ENCODE measurements at regions not wholly inside any gene's neighbourhood (a gene's known extent, or its start where the extent isn't known, plus 50 kb on each side); places are given as distances from the start of the nearest gene placed in this dataset.

- H3K36me3 ChIP-seq, result no peaks in the 10 kb centered on the region
- H3K4me1 ChIP-seq, result no peaks in the 10 kb centered on the region
- no peak for TF ChIP-seq POLR2A (IDR thresholded peaks at IDR 0.05)
- TF ChIP-seq EP300 (IDR thresholded peaks at IDR 0.05), result no peak
- TF ChIP-seq, protein P1, sequence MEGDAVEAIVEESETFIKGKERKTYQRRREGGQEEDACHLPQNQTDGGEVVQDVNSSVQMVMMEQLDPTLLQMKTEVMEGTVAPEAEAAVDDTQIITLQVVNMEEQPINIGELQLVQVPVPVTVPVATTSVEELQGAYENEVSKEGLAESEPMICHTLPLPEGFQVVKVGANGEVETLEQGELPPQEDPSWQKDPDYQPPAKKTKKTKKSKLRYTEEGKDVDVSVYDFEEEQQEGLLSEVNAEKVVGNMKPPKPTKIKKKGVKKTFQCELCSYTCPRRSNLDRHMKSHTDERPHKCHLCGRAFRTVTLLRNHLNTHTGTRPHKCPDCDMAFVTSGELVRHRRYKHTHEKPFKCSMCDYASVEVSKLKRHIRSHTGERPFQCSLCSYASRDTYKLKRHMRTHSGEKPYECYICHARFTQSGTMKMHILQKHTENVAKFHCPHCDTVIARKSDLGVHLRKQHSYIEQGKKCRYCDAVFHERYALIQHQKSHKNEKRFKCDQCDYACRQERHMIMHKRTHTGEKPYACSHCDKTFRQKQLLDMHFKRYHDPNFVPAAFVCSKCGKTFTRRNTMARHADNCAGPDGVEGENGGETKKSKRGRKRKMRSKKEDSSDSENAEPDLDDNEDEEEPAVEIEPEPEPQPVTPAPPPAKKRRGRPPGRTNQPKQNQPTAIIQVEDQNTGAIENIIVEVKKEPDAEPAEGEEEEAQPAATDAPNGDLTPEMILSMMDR (IDR thresholded peaks at IDR 0.05), result no peak
- DNase-seq, result no peak
- H3K4me3 ChIP-seq, result no peak overlapping the region
- no peaks in the 10 kb centered on the region for H3K9me3 ChIP-seq
- intact Hi-C loops (cut with DNase I; ENCODE audit: low total_unique reads), result no loop called here
- H3K27me3 ChIP-seq, result no peaks in the 10 kb centered on the region
- H3K27ac ChIP-seq, result no peak overlapping the region
- 59 to 74% (median 66%) methylated on average over 5 of the region's 5 CpGs for WGBS, 5 donors
Observed at GRCh38 chrX:129006491-129006890, 516.8 kb downstream of the SMARCA1 start.

DNA sequence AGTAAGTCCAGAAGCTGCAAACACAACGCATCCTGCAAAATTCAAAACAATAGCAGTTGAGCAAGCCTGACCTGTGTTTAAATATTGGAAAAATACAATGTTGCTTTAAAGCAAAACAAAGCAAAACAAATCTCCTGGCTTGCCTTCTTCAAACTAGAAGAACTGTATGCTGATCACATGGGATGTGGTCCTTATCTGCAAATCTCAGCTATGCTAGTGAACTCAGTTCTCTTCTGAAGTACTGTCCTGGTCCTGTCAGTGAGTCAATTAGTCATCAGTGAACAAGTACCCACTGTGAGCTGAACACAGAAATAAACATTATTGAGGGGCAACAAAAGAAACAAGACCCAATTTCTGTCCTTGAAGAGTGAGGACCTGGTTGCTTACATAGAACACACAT is 522.5 kb downstream of the SMARCA1 start:
- intact Hi-C loops (cut with DNase I; ENCODE audit: low total_unique reads), result no loop called here

GRCh38 chrX:129000018-129000417 is 523.3 kb downstream of the SMARCA1 start:
- no peak for TF ChIP-seq POLR2AphosphoS5 (IDR thresholded peaks at IDR 0.05)
- TF ChIP-seq, protein P1 (IDR thresholded peaks at IDR 0.05), result no peak
- TF ChIP-seq POLR2A (IDR thresholded peaks at IDR 0.05), result no peak
- no peak for TF ChIP-seq EP300 (IDR thresholded peaks at IDR 0.05)
- 20 to 29% (median 22%) methylated on average over 3 of the region's 3 CpGs for WGBS, 5 donors
- Histone ChIP-seq H3K27ac (no peak overlapping the region), H3K9me3 (no peaks in the 10 kb centered on the region), H3K27me3 (no peaks in the 10 kb centered on the region), H3K4me1 (no peaks in the 10 kb centered on the region), H3K4me3 (no peak overlapping the region), H3K36me3 (no peaks in the 10 kb centered on the region)
- DNase-seq, result no peak
- intact Hi-C loops (cut with DNase I; ENCODE audit: low total_unique reads), result no loop called here

More for the DNA sequence above, 522.5 kb downstream of the SMARCA1 start:
- no peak overlapping the region for H3K4me3 ChIP-seq
- 39 to 83% (median 57%) methylated on average over 1 of the region's 1 CpG for WGBS, 5 donors
- H3K9me3 ChIP-seq, result no peaks in the 10 kb centered on the region
- H3K4me1 ChIP-seq, result no peaks in the 10 kb centered on the region
- no peak for DNase-seq
- H3K36me3 ChIP-seq, result no peaks in the 10 kb centered on the region
- TF ChIP-seq POLR2AphosphoS5 (IDR thresholded peaks at IDR 0.05) (no peak), POLR2A (IDR thresholded peaks at IDR 0.05) (no peak), EP300 (IDR thresholded peaks at IDR 0.05) (no peak)
- TF ChIP-seq, protein P1 (IDR thresholded peaks at IDR 0.05), result no peak
- H3K27me3 ChIP-seq, result no peaks in the 10 kb centered on the region
- no peak overlapping the region for H3K27ac ChIP-seq

DNA sequence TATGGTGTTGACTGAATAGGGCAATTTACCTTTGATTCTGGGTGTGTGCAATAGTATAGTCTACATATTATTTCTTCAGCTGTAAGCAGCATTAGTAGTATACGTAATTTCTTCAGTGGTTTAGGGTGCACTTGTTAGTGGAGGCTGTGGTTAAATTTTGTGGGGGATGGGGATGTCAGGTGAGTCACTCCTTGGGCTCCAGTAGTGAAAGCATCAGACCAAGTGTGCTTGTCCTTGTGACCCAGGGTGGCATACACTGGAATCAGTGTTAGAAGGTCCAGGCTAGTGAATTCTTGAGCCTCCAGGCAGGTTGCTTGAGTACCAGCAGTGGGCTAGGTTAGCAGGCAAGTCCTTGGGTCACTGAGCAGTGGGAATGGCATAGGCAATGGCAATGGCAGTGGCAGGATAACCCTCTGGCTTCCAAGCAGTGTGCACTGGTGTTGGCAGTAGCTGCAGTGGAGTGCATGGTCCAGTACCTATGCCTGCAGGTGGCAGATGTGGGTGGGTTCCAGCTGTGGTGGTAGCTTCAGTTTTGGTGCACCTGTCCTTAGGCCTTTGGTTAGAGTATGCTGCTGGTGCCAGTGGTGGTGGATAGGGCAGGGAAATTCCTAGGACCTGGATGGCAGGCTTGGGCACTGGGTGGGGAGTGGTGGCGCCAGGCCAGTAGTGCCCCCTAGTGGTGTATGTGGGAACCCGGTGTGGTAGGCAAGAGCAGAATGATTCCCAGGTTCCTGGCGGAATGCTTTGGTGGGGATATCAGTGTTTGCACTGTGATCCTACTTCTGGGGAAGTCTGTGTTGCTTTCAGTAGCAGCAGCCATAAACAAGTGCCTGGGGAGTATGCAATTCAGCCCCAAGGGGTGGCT is 531.0 kb downstream of the SMARCA1 start:
- H3K27me3 ChIP-seq, result no peaks in the 10 kb centered on the region
- no peaks in the 10 kb centered on the region for H3K4me1 ChIP-seq
- H3K4me3 ChIP-seq, result no peak overlapping the region
- TF ChIP-seq POLR2A (IDR thresholded peaks at IDR 0.05), result no peak
- no peak for TF ChIP-seq POLR2AphosphoS5 (IDR thresholded peaks at IDR 0.05)
- TF ChIP-seq, protein P1 (IDR thresholded peaks at IDR 0.05), result no peak
- no peak for TF ChIP-seq EP300 (IDR thresholded peaks at IDR 0.05)
- 70 to 90% (median 81%) methylated on average over 3 to 4 of the region's 4 CpGs for WGBS, 5 donors
- no peaks in the 10 kb centered on the region for H3K36me3 ChIP-seq
- peaks cover 0 to 16% (median 6%) of the 10 kb centered on the region in 4 donors for H3K9me3 ChIP-seq
- H3K27ac ChIP-seq, result no peak overlapping the region
- intact Hi-C loops (cut with DNase I; ENCODE audit: low total_unique reads), result no loop called here
- no peak for DNase-seq

All from stomach (tissue), 8 donors.